IMR-90 (cell line): ENCODE measurements at regions not wholly inside any gene's neighbourhood (a gene's known extent, or its start where the extent isn't known, plus 50 kb on each side); places are given as distances from the start of the nearest gene placed in this dataset.

Experiments used
- ATAC-seq: fragments of 200-7000 bp; cut with Tn5 transposase; 2 replicates; pipeline ENCODE4 v1.9.1; 2020; ENCODE audit warnings: low read depth, mild to moderate bottlenecking, moderate library complexity
- BruUV-seq: library from RNA; stranded (reverse); fragments of 400-500 nt; replicated peaks from 2 replicates; lab custom pipeline; 2021; lab: Mats Ljungman, UMichigan
- CTCF ChIA-PET: fragments of 300-600 bp; formaldehyde crosslinking; extraction: SDS; loops from one replicate; lab custom pipeline; 2021; ENCODE audit warnings: antibody characterized with exemption; lab: Yijun Ruan, JAX
- POLR2A ChIA-PET: fragments of 300-600 bp; sonication (Branson Sonifier 250); formaldehyde crosslinking; loops from one replicate; lab custom pipeline; 2022; ENCODE audit warnings: antibody characterized with exemption; ENCODE audit not compliant: unreplicated experiment; lab: Charles Lee
- DNase-seq: peaks from one replicate; pipeline ENCODE4 v3.0.0; 2013
- H2AFZ ChIP-seq: replicated peaks from 2 replicates; pipeline ENCODE3; 2013; ENCODE audit warnings: low read length, mild to moderate bottlenecking; ENCODE audit not compliant: poor library complexity
- H2AK5ac ChIP-seq: 2 replicates; pipeline ENCODE4 v1.6.1; 2013; ENCODE audit warnings: low read depth, low read length, inconsistent platforms
- H2AK9ac ChIP-seq: replicated peaks from 2 replicates; pipeline ENCODE3; 2013; ENCODE audit warnings: mild to moderate bottlenecking, low read depth, low read length, moderate library complexity; ENCODE audit not compliant: poor library complexity
- H2BK120ac ChIP-seq: 2 replicates; pipeline ENCODE4 v1.6.1; 2013; ENCODE audit warnings: low read depth, low read length, inconsistent platforms
- H2BK15ac ChIP-seq: 3 replicates; pipeline ENCODE4 v1.6.1; 2013; ENCODE audit warnings: low read depth, low read length, inconsistent platforms
- H2BK20ac ChIP-seq: 2 replicates; pipeline ENCODE4 v1.6.1; 2013; ENCODE audit warnings: low read depth, mild to moderate bottlenecking, inconsistent platforms, low read length, moderate library complexity
- H2BK5ac ChIP-seq: 2 replicates; pipeline ENCODE4 v1.6.1; 2013; ENCODE audit warnings: mild to moderate bottlenecking, low read depth, low read length, inconsistent platforms; ENCODE audit not compliant: poor library complexity, severe bottlenecking
- H3K14ac ChIP-seq: replicated peaks from 2 replicates; pipeline ENCODE4 v1.6.1; 2013; ENCODE audit warnings: low read depth, low read length, inconsistent platforms
- H3K18ac ChIP-seq: 2 replicates; pipeline ENCODE4 v1.6.1; 2013; ENCODE audit warnings: low read depth, low read length, control low read depth
- H3K23ac ChIP-seq: 2 replicates; pipeline ENCODE4 v1.6.1; 2013; ENCODE audit warnings: low read depth, low read length, inconsistent platforms
- H3K27ac ChIP-seq: 2 replicates; pipeline ENCODE4 v1.5.1; 2013; ENCODE audit warnings: mild to moderate bottlenecking, control low read depth, low read length; ENCODE audit not compliant: insufficient read depth
- H3K27me3 ChIP-seq: 2 replicates; pipeline ENCODE4 v1.6.1; 2013; ENCODE audit warnings: low read length; ENCODE audit not compliant: control insufficient read depth, insufficient read depth
- H3K36me3 ChIP-seq: 2 replicates; pipeline ENCODE4 v1.6.1; 2013; ENCODE audit warnings: low read length, mixed read lengths; ENCODE audit not compliant: control insufficient read depth, insufficient read depth
- H3K4ac ChIP-seq: 2 replicates; pipeline ENCODE4 v1.6.1; 2013; ENCODE audit warnings: low read depth, low read length, inconsistent platforms
- H3K4me1 ChIP-seq: 2 replicates; pipeline ENCODE4 v1.6.1; 2013; ENCODE audit warnings: low read length, mixed read lengths; ENCODE audit not compliant: control insufficient read depth, insufficient read depth
- H3K4me2 ChIP-seq: 2 replicates; pipeline ENCODE4 v1.6.1; 2013; ENCODE audit warnings: low read depth, mild to moderate bottlenecking, control low read depth, low read length, moderate library complexity
- H3K4me3 ChIP-seq: 2 replicates; pipeline ENCODE4 v1.5.1; 2013; ENCODE audit warnings: low read depth, mild to moderate bottlenecking, control low read depth, low read length, moderate library complexity; ENCODE audit not compliant: insufficient read depth
- H3K56ac ChIP-seq: 2 replicates; pipeline ENCODE4 v1.6.1; 2013; ENCODE audit warnings: low read length, inconsistent platforms; ENCODE audit not compliant: insufficient read depth; ENCODE audit errors: extremely low read depth
- H3K79me1 ChIP-seq, 2 experiments: 2 replicates each; pipeline ENCODE4 v1.6.1; 2013; ENCODE audit warnings: low read length in 2 of 2, inconsistent platforms in 1 of 2, low read depth in 1 of 2
- H3K9ac ChIP-seq: 2 replicates; pipeline ENCODE4 v1.6.1; 2013; ENCODE audit warnings: low read depth, low read length, control low read depth
- H3K9me1 ChIP-seq: 2 replicates; pipeline ENCODE4 v1.6.1; 2013; ENCODE audit warnings: low read length, inconsistent platforms; ENCODE audit not compliant: insufficient read depth
- H3K9me3 ChIP-seq: 2 replicates; pipeline ENCODE4 v1.6.1; 2013; ENCODE audit warnings: low read length; ENCODE audit not compliant: control insufficient read depth, insufficient read depth
- H4K20me1 ChIP-seq: 2 replicates; pipeline ENCODE4 v1.6.1; 2013; ENCODE audit warnings: low read length, inconsistent platforms; ENCODE audit not compliant: insufficient read depth
- H4K5ac ChIP-seq: 2 replicates; pipeline ENCODE4 v1.6.1; 2013; ENCODE audit warnings: mild to moderate bottlenecking, low read depth, low read length, control low read depth
- H4K8ac ChIP-seq, 2 experiments: 2 replicates each; pipeline ENCODE4 v1.6.1; 2013; ENCODE audit warnings: low read depth in 2 of 2, low read length in 2 of 2, control low read depth in 1 of 2, inconsistent platforms in 1 of 2
- H4K91ac ChIP-seq: 2 replicates; pipeline ENCODE4 v1.6.1; 2013; ENCODE audit warnings: low read depth, low read length, inconsistent platforms; ENCODE audit not compliant: insufficient read depth
- CEBPB ChIP-seq: IDR thresholded peaks from 2 replicates; pipeline ENCODE4 v1.6.1; 2012; ENCODE audit warnings: low read depth, low read length, improper control_type of control experiment
- CHD1 ChIP-seq: IDR thresholded peaks from 2 replicates; pipeline ENCODE4 v1.6.1; 2012; ENCODE audit warnings: low read depth, low read length, improper control_type of control experiment
- FOS ChIP-seq: fragments of 150-350 bp; IDR thresholded peaks from 2 replicates; pipeline ENCODE4 v1.6.1; 2016; ENCODE audit warnings: low read depth, low read length
- MAFK ChIP-seq: IDR thresholded peaks from 2 replicates; pipeline ENCODE4 v1.6.1; 2012; ENCODE audit warnings: low read depth, low read length, improper control_type of control experiment
- MXI1 ChIP-seq: IDR thresholded peaks from 2 replicates; pipeline ENCODE4 v1.6.1; 2012; ENCODE audit warnings: low read depth, mild to moderate bottlenecking, low read length, moderate library complexity, borderline replicate concordance
- NFE2L2 ChIP-seq: fragments of 150-350 bp; IDR thresholded peaks from 2 replicates; pipeline ENCODE4 v1.6.1; 2016; ENCODE audit warnings: low read depth, mild to moderate bottlenecking, low read length
- RAD21 ChIP-seq: IDR thresholded peaks from 2 replicates; pipeline ENCODE4 v1.6.1; 2012; ENCODE audit warnings: low read length, improper control_type of control experiment
- SMC3 ChIP-seq: fragments of 150-350 bp; IDR thresholded peaks from 2 replicates; pipeline ENCODE4 v1.6.1; 2016; ENCODE audit warnings: low read depth, mild to moderate bottlenecking, antibody characterized with exemption, low read length, moderate library complexity
- WGBS, 2 experiments: methylation state at CpG; one replicate each; pipeline versions ENCODE4 v1.1.5 to v1.1.7; 2013; ENCODE audit warnings: missing lambda C conversion rate in 2 of 2; ENCODE audit not compliant: insufficient read length in 1 of 2; ENCODE audit errors: extremely low coverage in 2 of 2; 5-methylcytosine and 5-hydroxymethylcytosine counted together
- dilution Hi-C: fragments of 300-500 bp; cut with HindIII; formaldehyde crosslinking; loops from one replicate; pipeline ENCODE4 v1.14.3; 2018; ENCODE audit warnings: low sequenced_read_pairs; ENCODE audit not compliant: unreplicated experiment
- in situ Hi-C: fragments of 300-500 bp; cut with MboI; formaldehyde crosslinking; loops from 3 replicates; pipeline ENCODE4 v1.14.3; 2019; ENCODE audit warnings: low sequenced_read_pairs, inconsistent platforms, mixed read lengths
- intact Hi-C: fragments of 100-400 bp; cut with micrococcal nuclease; formaldehyde crosslinking; loops from 2 replicates; pipeline ENCODE4 v1.10.0; 2022

DNA sequence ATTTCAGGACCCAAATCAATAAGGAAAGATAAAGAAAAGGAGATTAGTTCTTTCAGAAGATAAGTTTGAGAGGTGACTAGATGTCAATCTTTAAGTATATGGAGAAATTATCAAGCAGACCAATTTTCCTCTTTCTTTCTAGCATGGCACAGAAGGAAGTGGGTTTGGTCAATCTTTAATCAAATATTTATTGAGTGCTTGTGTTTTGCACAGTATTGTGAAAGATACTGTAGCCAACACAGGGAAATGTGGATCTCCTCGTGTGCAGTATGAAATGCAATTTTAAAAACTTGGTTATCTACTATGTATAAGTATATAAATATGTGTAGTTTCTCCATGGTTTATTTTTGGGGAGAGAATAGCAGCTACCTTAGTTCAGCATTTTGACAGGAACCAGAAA lies 655.2 kb downstream of the RAPGEF2 start:
- Histone ChIP-seq H3K79me1 (no peaks in the 10 kb centered on the region), H3K14ac (no peak overlapping the region), H3K27ac (no peak overlapping the region), H2BK120ac (no peak overlapping the region), H2BK20ac (no peak overlapping the region), H2AFZ (no peak overlapping the region), H3K27me3 (no peaks in the 10 kb centered on the region), H3K18ac (no peak overlapping the region), H3K4me2 (no peak overlapping the region), H3K9ac (no peak overlapping the region), H2BK5ac (no peak overlapping the region), H3K23ac (no peak overlapping the region), H3K36me3 (no peaks in the 10 kb centered on the region), H2AK9ac (no peak overlapping the region), H3K9me3 (peaks cover 7% of the 10 kb centered on the region), H3K4me3 (no peak overlapping the region), H3K56ac (no peak overlapping the region), H3K4ac (no peak overlapping the region), H2BK15ac (no peak overlapping the region), H4K20me1 (no peaks in the 10 kb centered on the region), H4K91ac (no peak overlapping the region), H3K4me1 (no peaks in the 10 kb centered on the region), H2AK5ac (no peak overlapping the region), H4K5ac (no peak overlapping the region), H3K9me1 (no peaks in the 10 kb centered on the region), H4K8ac (no peak overlapping the region)
- POLR2A ChIA-PET, result no interaction called here
- DNase-seq, result no peak
- CTCF ChIA-PET, result no interaction called here
- in situ Hi-C loops, result no loop called here
- BruUV-seq, result no TSS peak
- no CpG with 5 or more reads among the region's 1 CpG for WGBS, 2 experiments
- dilution Hi-C loops, result no loop called here
- intact Hi-C loops, result no loop called here
- no peak for ATAC-seq
- no peak for TF ChIP-seq SMC3
- TF ChIP-seq CEBPB, result no peak
- no peak for TF ChIP-seq RAD21
- no peak for TF ChIP-seq FOS
- TF ChIP-seq MAFK, result no peak
- no peak for TF ChIP-seq NFE2L2
- TF ChIP-seq MXI1, result no peak
- no peak for TF ChIP-seq CHD1
